Osteocyte (in vitro differentiated cells): ENCODE measurements at regions not wholly inside any gene's neighbourhood (a gene's known extent, or its start where the extent isn't known, plus 50 kb on each side); places are given as distances from the start of the nearest gene placed in this dataset.

ENCODE experiments used
- DNase-seq: peaks from one replicate; pipeline ENCODE4 v3.0.0; 2021; ENCODE audit warnings: mixed read lengths; ENCODE audit not compliant: unreplicated experiment; ENCODE audit errors: extremely low spot score
- H3K27ac Mint-ChIP-seq: one replicate; pipeline ENCODE4 v1.8.0; 2021; ENCODE audit warnings: mild to moderate bottlenecking, mixed read lengths; ENCODE audit not compliant: unreplicated experiment
- H3K27me3 Mint-ChIP-seq: one replicate; pipeline ENCODE4 v1.8.0; 2021; ENCODE audit warnings: mixed read lengths; ENCODE audit not compliant: unreplicated experiment
- H3K36me3 Mint-ChIP-seq: one replicate; pipeline ENCODE4 v1.8.0; 2021; ENCODE audit warnings: mixed read lengths; ENCODE audit not compliant: unreplicated experiment
- H3K4me1 Mint-ChIP-seq: one replicate; pipeline ENCODE4 v1.8.0; 2021; ENCODE audit warnings: mixed read lengths; ENCODE audit not compliant: unreplicated experiment
- H3K4me3 Mint-ChIP-seq: one replicate; pipeline ENCODE4 v1.8.0; 2021; ENCODE audit warnings: mild to moderate bottlenecking, moderate library complexity, mixed read lengths; ENCODE audit not compliant: unreplicated experiment
- H3K9me3 Mint-ChIP-seq: one replicate; pipeline ENCODE4 v1.8.0; 2021; ENCODE audit warnings: mixed read lengths; ENCODE audit not compliant: unreplicated experiment
- CTCF ChIP-seq: fragments of 200-600 bp; sonication (generic); IDR thresholded peaks from 2 replicates; pipeline ENCODE4 v1.5.0; 2021; ENCODE audit warnings: antibody characterized with exemption, mild to moderate bottlenecking, moderate library complexity

- no peak for DNase-seq
- no peaks in the 10 kb centered on the region for H3K36me3 Mint-ChIP-seq
- H3K4me1 Mint-ChIP-seq: peaks cover 9% of the 10 kb centered on the region
- no peak for TF ChIP-seq CTCF
- H3K27ac Mint-ChIP-seq: no peak overlapping the region
- peaks cover 6% of the 10 kb centered on the region for H3K27me3 Mint-ChIP-seq
- H3K9me3 Mint-ChIP-seq: no peaks in the 10 kb centered on the region
- H3K4me3 Mint-ChIP-seq: no peak overlapping the region
Observed at GRCh38 chr1:54456361-54456760, 50.2 kb upstream of the SSBP3 start.
